ENCODE measurements at regions not wholly inside any gene's neighbourhood (a gene's known extent, or its start where the extent isn't known, plus 50 kb on each side); places are given as distances from the start of the nearest gene placed in this dataset.
A peak's percentile ranks its signal among the peaks of the same experiment; 100 is the strongest.
"Not testable (repeated sequence)": the region's sequence is repeated elsewhere in the genome, so short reads cannot be mapped to it uniquely, and the experiment has no call there.

DNA sequence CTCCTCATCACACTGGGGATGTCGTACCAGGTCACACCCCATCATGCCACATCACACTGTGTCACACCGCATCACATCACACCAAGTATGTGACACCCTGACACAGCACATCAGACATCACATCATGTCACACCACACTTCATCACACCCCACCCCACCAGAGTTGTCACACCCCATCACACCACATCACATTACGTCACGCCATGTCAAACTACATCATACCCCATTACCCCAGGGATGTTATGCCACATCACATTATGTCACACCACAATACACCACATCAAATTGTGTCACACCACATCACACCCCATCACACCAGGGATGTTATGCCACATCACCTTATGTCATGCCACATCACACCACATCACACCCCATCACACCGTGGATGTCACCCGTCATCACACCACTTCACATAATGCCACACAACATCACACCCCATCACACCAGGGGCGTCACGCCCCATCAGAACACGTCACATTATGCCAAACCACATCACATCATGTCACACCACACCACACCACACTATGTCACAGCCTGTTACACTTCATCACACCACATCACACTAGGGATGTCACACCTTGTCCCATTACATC is 133.6 kb downstream of the TMEM121 start:
- TF ChIP-seq, protein P1, sequence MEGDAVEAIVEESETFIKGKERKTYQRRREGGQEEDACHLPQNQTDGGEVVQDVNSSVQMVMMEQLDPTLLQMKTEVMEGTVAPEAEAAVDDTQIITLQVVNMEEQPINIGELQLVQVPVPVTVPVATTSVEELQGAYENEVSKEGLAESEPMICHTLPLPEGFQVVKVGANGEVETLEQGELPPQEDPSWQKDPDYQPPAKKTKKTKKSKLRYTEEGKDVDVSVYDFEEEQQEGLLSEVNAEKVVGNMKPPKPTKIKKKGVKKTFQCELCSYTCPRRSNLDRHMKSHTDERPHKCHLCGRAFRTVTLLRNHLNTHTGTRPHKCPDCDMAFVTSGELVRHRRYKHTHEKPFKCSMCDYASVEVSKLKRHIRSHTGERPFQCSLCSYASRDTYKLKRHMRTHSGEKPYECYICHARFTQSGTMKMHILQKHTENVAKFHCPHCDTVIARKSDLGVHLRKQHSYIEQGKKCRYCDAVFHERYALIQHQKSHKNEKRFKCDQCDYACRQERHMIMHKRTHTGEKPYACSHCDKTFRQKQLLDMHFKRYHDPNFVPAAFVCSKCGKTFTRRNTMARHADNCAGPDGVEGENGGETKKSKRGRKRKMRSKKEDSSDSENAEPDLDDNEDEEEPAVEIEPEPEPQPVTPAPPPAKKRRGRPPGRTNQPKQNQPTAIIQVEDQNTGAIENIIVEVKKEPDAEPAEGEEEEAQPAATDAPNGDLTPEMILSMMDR (IDR thresholded peaks at IDR 0.05): no peak
- Histone ChIP-seq H3K4me3 (no peak overlapping the region), H3K36me3 (no peaks in the 10 kb centered on the region), H3K4me1 (no peaks in the 10 kb centered on the region), H3K9me3 (no peaks in the 10 kb centered on the region), H3K27ac (no peak overlapping the region), H3K27me3 (no peaks in the 10 kb centered on the region)
- FAIRE-seq: no peak
- no peak for DNase-seq
- 74 to 90% methylated on average over 9 of the region's 9 CpGs for WGBS, 2 donors
- intact Hi-C loops (cut with DNase I): no loop called here
- ATAC-seq: no peak

DNA sequence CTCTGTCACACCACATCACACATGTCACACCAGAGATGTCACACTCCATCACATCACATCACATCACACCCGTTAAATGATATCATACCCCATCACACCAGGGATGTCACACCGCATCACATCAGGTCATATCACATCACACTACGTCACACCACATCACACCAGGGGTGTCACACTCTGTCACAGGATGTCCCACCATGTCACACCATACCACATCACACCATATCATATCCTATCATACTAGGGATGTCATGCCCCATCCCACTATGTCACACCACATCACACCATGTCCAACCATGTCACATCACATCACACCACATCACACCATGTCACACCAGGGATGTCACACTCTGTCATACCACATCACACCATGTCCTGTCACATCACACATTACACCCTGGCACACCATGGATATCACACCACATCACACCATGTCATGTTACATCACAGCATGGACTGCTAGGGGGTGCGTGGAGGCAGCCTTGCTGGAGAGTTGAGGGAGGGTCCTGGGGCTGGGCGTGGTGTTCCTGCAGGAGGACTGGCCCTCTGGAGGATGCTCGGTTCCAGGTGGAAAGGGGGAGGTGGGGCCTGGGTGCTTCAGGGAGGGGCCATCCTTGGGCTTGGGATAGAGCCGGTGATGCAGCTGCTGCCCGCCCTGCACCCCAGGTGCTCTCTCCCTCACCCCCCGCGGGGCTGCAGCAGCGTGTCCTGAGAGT is 134.6 kb downstream of the TMEM121 start:
- Histone ChIP-seq H3K36me3 (no peaks in the 10 kb centered on the region), H3K27me3 (no peaks in the 10 kb centered on the region), H3K4me3 (no peak overlapping the region), H3K27ac (no peak overlapping the region), H3K9me3 (no peaks in the 10 kb centered on the region), H3K4me1 (no peaks in the 10 kb centered on the region)
- ATAC-seq (no peak), DNase-seq (peak in 1 of 6 donors; percentile 48), FAIRE-seq (no peak)
- WGBS, 2 donors: 54 to 72% methylated on average over 8 to 9 of the region's 11 CpGs
- TF ChIP-seq, protein P1 (IDR thresholded peaks at IDR 0.05): no peak
- intact Hi-C loops (cut with DNase I): no loop called here

DNA sequence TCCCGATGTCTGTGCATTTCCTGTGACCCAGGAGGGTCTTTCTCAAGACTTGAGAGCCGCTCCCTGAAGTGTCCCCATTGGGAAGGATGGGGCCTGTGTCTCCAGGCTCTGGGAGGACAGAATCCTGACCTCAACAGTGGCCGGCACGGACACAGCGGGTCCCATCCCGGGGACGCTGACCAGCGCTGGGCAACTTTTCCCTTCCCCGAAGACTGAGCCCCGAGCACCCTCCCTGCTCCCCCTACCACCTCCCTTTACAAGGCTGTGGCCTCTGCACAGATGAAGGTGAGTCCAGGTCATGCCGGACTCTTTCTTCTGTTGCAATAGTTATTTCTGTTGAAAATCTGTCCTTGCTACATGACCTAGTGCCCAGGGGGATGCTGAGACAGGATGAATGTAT is 135.7 kb downstream of the TMEM121 start:
- H3K36me3 ChIP-seq; intact Hi-C loops (cut with DNase I); H3K4me1 ChIP-seq; FAIRE-seq; ATAC-seq; H3K4me3 ChIP-seq; H3K27ac ChIP-seq; H3K27me3 ChIP-seq; H3K9me3 ChIP-seq: not testable (repeated sequence)
- 60 to 79% methylated on average over 9 to 11 of the region's 11 CpGs for WGBS, 2 donors
- peak in 1 of 6 donors; percentile 39 for DNase-seq

DNA sequence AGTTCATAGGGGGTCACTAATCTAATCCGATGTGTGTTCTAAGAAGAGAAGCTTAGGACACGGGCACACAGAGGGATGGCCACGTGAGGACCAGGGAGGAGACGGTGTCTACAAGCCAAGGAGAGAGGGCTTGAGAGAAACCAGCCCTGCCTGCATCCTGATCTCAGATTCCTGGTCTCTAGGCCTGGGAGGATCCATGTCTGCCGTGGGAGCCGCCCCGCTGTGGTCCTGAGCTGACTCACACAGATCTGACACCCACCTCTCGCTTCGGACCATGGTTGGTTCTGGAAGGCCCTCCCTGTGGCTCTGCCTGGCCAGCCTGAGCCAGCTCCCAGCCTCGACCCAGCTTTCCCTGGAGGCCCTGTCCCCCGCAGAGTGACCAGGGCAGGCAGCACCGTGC is 136.2 kb downstream of the TMEM121 start:
- intact Hi-C loops (cut with DNase I); H3K4me3 ChIP-seq; H3K27me3 ChIP-seq; H3K9me3 ChIP-seq; H3K36me3 ChIP-seq; FAIRE-seq; H3K27ac ChIP-seq; ATAC-seq; H3K4me1 ChIP-seq: not testable (repeated sequence)
- peak in 1 of 6 donors; percentile 35 for DNase-seq
- WGBS, 2 donors: 57 to 79% methylated on average over 5 to 9 of the region's 12 CpGs

DNA sequence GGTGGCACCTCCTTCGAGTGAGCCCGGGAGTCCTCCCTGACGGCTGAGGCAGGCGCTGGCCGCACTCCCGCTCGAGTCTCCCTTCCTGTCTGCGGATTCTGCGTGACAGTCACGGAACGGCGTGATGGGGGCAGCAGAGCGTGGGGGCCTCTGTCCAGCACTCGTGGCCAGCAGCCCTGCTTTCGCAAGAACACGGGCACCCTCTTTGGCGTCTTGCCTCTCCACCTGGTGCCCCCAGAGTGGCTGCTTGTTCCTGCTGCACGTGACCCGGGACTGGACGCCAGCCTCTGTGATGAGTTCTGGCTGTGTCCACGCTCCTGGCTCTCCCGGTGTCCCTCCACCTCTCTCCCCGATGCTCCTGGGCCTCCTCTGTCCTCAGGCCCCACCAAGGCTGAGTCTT is 136.9 kb downstream of the TMEM121 start:
- H3K4me1 ChIP-seq; H3K4me3 ChIP-seq; ATAC-seq; DNase-seq; H3K27me3 ChIP-seq; FAIRE-seq; H3K27ac ChIP-seq; intact Hi-C loops (cut with DNase I); H3K36me3 ChIP-seq; H3K9me3 ChIP-seq: not testable (repeated sequence)
- 52 to 63% methylated on average over 13 to 19 of the region's 23 CpGs for WGBS, 2 donors

DNA sequence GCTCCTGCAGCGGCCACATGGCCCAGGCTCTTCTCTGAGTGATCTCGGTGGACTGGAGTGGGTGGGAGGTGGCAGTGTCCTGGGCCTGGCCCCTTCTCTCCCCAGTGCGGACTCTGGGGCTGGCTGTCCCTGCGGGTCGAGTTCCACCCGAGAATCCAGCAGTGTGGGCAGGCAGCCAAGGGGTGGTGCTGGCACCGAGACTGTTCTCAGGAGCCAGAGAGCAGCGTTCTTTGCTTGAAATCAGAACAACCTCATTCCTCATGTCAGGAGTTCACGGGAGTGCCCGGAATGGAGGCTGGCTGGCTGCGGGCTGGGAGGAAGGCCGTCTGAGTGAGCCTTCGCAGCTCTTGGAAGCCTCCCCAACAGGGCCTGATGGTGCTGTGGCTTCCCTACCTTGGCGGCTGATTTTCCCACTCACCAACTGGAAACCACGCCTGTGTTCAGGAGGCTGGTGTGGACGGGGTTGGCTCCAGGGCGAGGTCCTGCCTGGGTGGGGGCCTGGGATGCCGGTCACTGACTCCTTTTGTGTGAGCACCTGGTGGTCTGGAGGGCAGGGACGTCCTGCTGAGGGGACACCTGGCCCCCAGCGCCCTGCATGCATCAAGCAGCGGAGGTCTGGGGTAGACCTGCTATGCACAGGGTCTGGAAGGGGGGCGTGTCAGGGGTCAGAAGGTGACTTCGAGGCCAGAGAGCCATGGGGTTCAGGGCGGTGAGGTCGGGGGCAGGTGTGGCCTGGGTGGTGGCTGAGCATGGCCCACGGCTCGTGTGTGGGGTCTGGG is 137.6 kb downstream of the TMEM121 start:
- H3K4me3 ChIP-seq; H3K4me1 ChIP-seq; H3K36me3 ChIP-seq; H3K9me3 ChIP-seq; intact Hi-C loops (cut with DNase I); H3K27ac ChIP-seq; H3K27me3 ChIP-seq; FAIRE-seq; ATAC-seq: not testable (repeated sequence)
- WGBS, 2 donors: 44 to 54% methylated on average over 12 to 23 of the region's 27 CpGs
- DNase-seq: peak in 3 of 6 donors; percentile 21 to 62 (median 41)
